ENCODE measurements at regions not wholly inside any gene's neighbourhood (a gene's known extent, or its start where the extent isn't known, plus 50 kb on each side); places are given as distances from the start of the nearest gene placed in this dataset.

DNA sequence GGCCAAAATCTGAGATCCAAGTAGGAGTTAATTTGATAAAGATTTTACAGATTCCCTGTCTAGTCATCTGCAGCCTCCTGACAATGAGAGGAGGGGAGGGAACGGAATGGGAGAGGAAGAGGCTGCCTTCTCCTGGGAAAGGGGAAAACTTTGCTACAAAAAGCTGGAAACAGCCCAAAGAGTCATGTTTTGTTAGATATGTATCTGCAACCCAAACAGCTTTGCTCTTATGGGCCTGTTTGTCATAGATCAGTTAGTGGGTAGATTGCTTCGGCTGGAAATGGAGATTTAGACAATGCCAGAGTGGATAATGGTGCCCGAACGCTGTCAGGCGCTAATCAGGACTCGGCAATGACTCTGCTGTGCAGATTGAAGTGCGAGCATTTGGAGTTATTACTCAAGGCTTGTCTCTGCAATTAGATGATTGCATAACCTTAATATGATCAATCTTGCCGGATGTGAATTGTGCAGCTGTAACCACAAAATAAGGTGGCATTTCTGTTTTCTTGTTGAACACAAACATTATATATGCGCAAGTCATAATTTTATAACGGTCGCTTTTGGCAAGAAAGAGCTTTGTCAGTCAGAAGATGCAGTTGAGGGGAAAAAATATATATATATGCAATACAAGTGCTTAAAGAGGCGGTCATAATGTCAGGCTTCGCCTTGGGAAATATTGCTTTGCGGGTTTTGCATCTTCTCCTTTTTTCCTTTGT is 92.4 kb upstream of the MAFB start:
- Histone ChIP-seq H3K4me3 (no peak overlapping the region), H3K4me1 (replicated peaks in 1 of 2; ENCODE audit: control insufficient read depth in 2 of 2, insufficient read depth in 2 of 2, low read length in 2 of 2) (no peaks in the 10 kb centered on the region), H2AFZ (ENCODE audit: low read depth, low read length) (no peak overlapping the region), H3K9me1 (ENCODE audit: control insufficient read depth, insufficient read depth, low read length) (no peaks in the 10 kb centered on the region), H3K27me3 (ENCODE audit: control insufficient read depth in 2 of 2, insufficient read depth in 2 of 2, low read length in 2 of 2) (peaks cover 2 to 16% of the 10 kb centered on the region in 2 experiments; a peak in 3 of 5 replicates), H3K27ac (ENCODE audit: extremely low read depth, low read depth, low read length) (no peak overlapping the region), H3K36me3 (ENCODE audit: control insufficient read depth, insufficient read depth, low read length) (no peaks in the 10 kb centered on the region), H3K4me2 (ENCODE audit: insufficient read depth, low read length) (no peak overlapping the region), H4K20me1 (replicated peaks; ENCODE audit: control insufficient read depth, insufficient read depth, low read length) (no peaks in the 10 kb centered on the region), H3K9me3 (replicated peaks; ENCODE audit: control insufficient read depth, insufficient read depth, low read depth, low read length) (no peaks in the 10 kb centered on the region), H3K79me2 (ENCODE audit: control insufficient read depth, insufficient read depth, low read length) (no peaks in the 10 kb centered on the region), H3K9ac (ENCODE audit: insufficient read depth in 1 of 2, low read depth in 2 of 2, low read length in 2 of 2) (no peak overlapping the region)
- ATAC-seq, result no peak
- in situ Hi-C loops (cut with MboI) (no loop called here), intact Hi-C loops (cut with micrococcal nuclease) (no loop called here)
- CTCF ChIA-PET (ENCODE audit: low intra/inter-chr PET ratio), result no interaction called here
- BruUV-seq (replicated peaks), result no TSS peak
- DNase-seq (ENCODE audit: extremely low read depth in 1 of 4, low spot score in 3 of 4), result no peak
- no peak for FAIRE-seq
- POLR2A ChIA-PET, result interaction anchor here (0.6 to 0.7 kb wide), 3 partner anchors 12 to 74 kb away, joined by 3 read pairs; no protein-coding TSS in a partner anchor
- TF ChIP-seq ETV1 (tag; conservative IDR thresholded peaks at IDR 0.05; ENCODE audit: low read depth) (no peak), CEBPB (tag; IDR thresholded peaks at IDR 0.05) (peak; percentile 19; the same call in 1 of the 2 replicates)
- under 1% methylated on average over 13 of the region's 14 CpGs for WGBS (ENCODE audit: insufficient coverage, low coverage, missing lambda C conversion rate)

DNA sequence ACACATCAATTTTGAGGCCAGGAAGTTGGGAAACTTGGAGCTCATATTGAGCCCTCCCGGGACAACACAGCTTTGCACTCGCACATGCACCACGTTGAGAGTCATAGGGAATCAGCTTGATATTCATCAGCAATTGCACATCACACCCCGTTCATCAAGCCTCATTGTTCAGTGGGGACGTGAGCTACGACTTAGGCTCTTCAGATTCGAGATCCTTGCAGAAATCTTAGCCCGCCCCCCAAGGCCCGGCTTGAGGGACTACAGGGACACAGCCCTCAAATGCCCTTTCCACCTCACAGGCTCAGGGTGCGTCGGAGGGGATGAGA is 93.0 kb upstream of the MAFB start:
- ChIA-PET CTCF (ENCODE audit: low intra/inter-chr PET ratio) (no interaction called here), POLR2A (interaction anchor here (0.6 to 0.7 kb wide), 2 partner anchors 11 to 15 kb away, joined by 3 read pairs; no protein-coding TSS in a partner anchor)
- no peak overlapping the region for H3K27ac ChIP-seq (ENCODE audit: extremely low read depth, low read depth, low read length)
- FAIRE-seq, result no peak
- 0% methylated on average over 11 of the region's 11 CpGs for WGBS (ENCODE audit: insufficient coverage, low coverage, missing lambda C conversion rate)
- no peak for ATAC-seq
- DNase-seq (ENCODE audit: extremely low read depth in 1 of 4, low spot score in 3 of 4), result no peak
- in situ Hi-C loops (cut with MboI) (no loop called here), intact Hi-C loops (cut with micrococcal nuclease) (no loop called here)
- no peaks in the 10 kb centered on the region for H3K4me1 ChIP-seq (replicated peaks in 1 of 2; ENCODE audit: control insufficient read depth in 2 of 2, insufficient read depth in 2 of 2, low read length in 2 of 2)
- H3K4me3 ChIP-seq, result no peak overlapping the region
- H3K9ac ChIP-seq (ENCODE audit: insufficient read depth in 1 of 2, low read depth in 2 of 2, low read length in 2 of 2), result no peak overlapping the region
- peaks cover 2 to 18% of the 10 kb centered on the region in 2 experiments; a peak in 3 of 5 replicates for H3K27me3 ChIP-seq (ENCODE audit: control insufficient read depth in 2 of 2, insufficient read depth in 2 of 2, low read length in 2 of 2)
- no TSS peak for BruUV-seq (replicated peaks)
- H3K9me1 ChIP-seq (ENCODE audit: control insufficient read depth, insufficient read depth, low read length), result no peaks in the 10 kb centered on the region
- no peaks in the 10 kb centered on the region for H3K36me3 ChIP-seq (ENCODE audit: control insufficient read depth, insufficient read depth, low read length)
- H4K20me1 ChIP-seq (replicated peaks; ENCODE audit: control insufficient read depth, insufficient read depth, low read length), result no peaks in the 10 kb centered on the region
- H2AFZ ChIP-seq (ENCODE audit: low read depth, low read length), result no peak overlapping the region
- no peaks in the 10 kb centered on the region for H3K9me3 ChIP-seq (replicated peaks; ENCODE audit: control insufficient read depth, insufficient read depth, low read depth, low read length)
- H3K79me2 ChIP-seq (ENCODE audit: control insufficient read depth, insufficient read depth, low read length), result no peaks in the 10 kb centered on the region
- H3K4me2 ChIP-seq (ENCODE audit: insufficient read depth, low read length), result no peak overlapping the region
- TF ChIP-seq, protein P1, sequence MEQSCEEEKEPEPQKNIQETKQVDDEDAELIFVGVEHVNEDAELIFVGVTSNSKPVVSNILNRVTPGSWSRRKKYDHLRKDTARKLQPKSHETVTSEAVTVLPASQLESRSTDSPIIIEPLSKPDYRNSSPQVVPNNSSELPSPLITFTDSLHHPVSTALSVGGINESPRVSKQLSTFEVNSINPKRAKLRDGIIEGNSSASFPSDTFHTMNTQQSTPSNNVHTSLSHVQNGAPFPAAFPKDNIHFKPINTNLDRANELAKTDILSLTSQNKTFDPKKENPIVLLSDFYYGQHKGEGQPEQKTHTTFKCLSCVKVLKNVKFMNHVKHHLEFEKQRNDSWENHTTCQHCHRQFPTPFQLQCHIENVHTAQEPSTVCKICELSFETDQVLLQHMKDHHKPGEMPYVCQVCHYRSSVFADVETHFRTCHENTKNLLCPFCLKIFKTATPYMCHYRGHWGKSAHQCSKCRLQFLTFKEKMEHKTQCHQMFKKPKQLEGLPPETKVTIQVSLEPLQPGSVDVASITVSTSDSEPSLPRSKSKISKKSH (CRISPR knock-in tag; IDR thresholded peaks at IDR 0.05), result no peak
- TF ChIP-seq MYNN (IDR thresholded peaks at IDR 0.05) (no peak), MYNN (CRISPR knock-in tag; IDR thresholded peaks at IDR 0.05) (no peak)

Data from K562 (cell line).